Spleen (tissue), 11 donors: ENCODE measurements at regions not wholly inside any gene's neighbourhood (a gene's known extent, or its start where the extent isn't known, plus 50 kb on each side); places are given as distances from the start of the nearest gene placed in this dataset.
"Not testable (repeated sequence)": the region's sequence is repeated elsewhere in the genome, so short reads cannot be mapped to it uniquely, and the experiment has no call there.

Experiments used
- DNase-seq: peaks from one replicate; pipeline ENCODE4 v3.0.0-alpha.2; 2020
- H3K27ac ChIP-seq, 8 donors: fragments of 200-600 bp; sonication (generic) in 7 of 8; 1 replicate in 4 of 8; 2 replicates in 4 of 8; pipeline versions ENCODE4 v1.5.0 to v1.8.0; 2016 to 2021; ENCODE audit warnings: inconsistent platforms in 4 of 8, mild to moderate bottlenecking in 4 of 8, moderate library complexity in 1 of 8
- H3K27me3 ChIP-seq, 7 donors: fragments of 200-600 bp; sonication (generic) in 6 of 7; replicated peaks in 1 of 7; 1 replicate in 4 of 7; 2 replicates in 3 of 7; pipeline versions ENCODE4 v1.5.0 to v1.8.0; 2016 to 2021; ENCODE audit warnings: inconsistent platforms in 3 of 7, mild to moderate bottlenecking in 1 of 7
- H3K36me3 ChIP-seq, 6 donors: fragments of 200-600 bp; sonication (generic) in 5 of 6; 1 replicate in 4 of 6; 2 replicates in 2 of 6; pipeline versions ENCODE4 v1.5.0 to v1.8.0; 2016 to 2021; ENCODE audit warnings: inconsistent platforms in 2 of 6
- H3K4me1 ChIP-seq, 6 donors: fragments of 200-600 bp; sonication (generic) in 5 of 6; 1 replicate in 3 of 6; 2 replicates in 3 of 6; pipeline versions ENCODE4 v1.5.0 to v1.8.0; 2016 to 2021; ENCODE audit warnings: inconsistent platforms in 3 of 6
- H3K4me3 ChIP-seq, 8 donors: fragments of 200-600 bp; sonication (generic) in 7 of 8; 1 replicate in 4 of 8; 2 replicates in 4 of 8; pipeline versions ENCODE4 v1.5.0 to v1.8.0; 2016 to 2021; ENCODE audit warnings: inconsistent platforms in 4 of 8, mild to moderate bottlenecking in 4 of 8, moderate library complexity in 2 of 8
- H3K9me3 ChIP-seq, 8 donors: fragments of 200-600 bp; sonication (generic) in 7 of 8; 1 replicate in 4 of 8; 2 replicates in 4 of 8; pipeline versions ENCODE4 v1.5.0 to v1.8.0; 2016 to 2021; ENCODE audit warnings: inconsistent platforms in 4 of 8
- CTCF ChIP-seq, 11 experiments: fragments of 200-600 bp in 7 of 11; fragments of 450-650 bp in 4 of 11; sonication (generic) in 4 of 11; IDR thresholded peaks in 8 of 11; conservative IDR thresholded peaks in 3 of 11; 1 replicate in 7 of 11; 2 replicates in 4 of 11; pipeline versions ENCODE4 v1.4.0 to v1.8.0; 2016 to 2021; ENCODE audit warnings: antibody characterized with exemption in 11 of 11, inconsistent platforms in 4 of 11, mild to moderate bottlenecking in 1 of 11
- POLR2A ChIP-seq, 3 donors: fragments of 450-650 bp; IDR thresholded peaks; one replicate each; pipeline ENCODE4 v1.5.1; 2017; ENCODE audit warnings: antibody characterized with exemption in 3 of 3, mild to moderate bottlenecking in 1 of 3
- POLR2AphosphoS5 ChIP-seq, 3 donors: sonication (generic); formaldehyde crosslinking; IDR thresholded peaks; one replicate each; pipeline ENCODE4 v1.5.1; 2017; ENCODE audit warnings: antibody characterized with exemption in 3 of 3
- whole genome bisulfite sequencing, 5 donors: extraction: QIAGEN DNeasy Blood & Tissue Kit in 3 of 5; methylation state at CpG; one replicate each; pipeline versions ENCODE4 v1.1.5 to v1.1.7; 2013 to 2018; 5-methylcytosine and 5-hydroxymethylcytosine counted together
- intact Hi-C: fragments of 100-400 bp; cut with DNase I; formaldehyde crosslinking; loops from one replicate; pipeline ENCODE4 v1.15.0; 2023; ENCODE audit warnings: low total_unique reads
- donor health status: healthy with polysubstance abuse.
- donor health status: DM: no; HTN: no; CAD: no; lungs with moderate emphysema.
- donor health status: DM: no; HTN: no; CAD: no.
- donor health status: Bipolar disorder and iron deficiency.
- donor health status: healthy.
- donor health status: DM: no; HTN: no; CAD: no.
- donor health status: DM: yes; HTN: yes; CAD: no.

GRCh38 chr11:82034527-82034926 is 699.1 kb downstream of the FAM181B start:
- no peak for DNase-seq

GRCh38 chr11:82027335-82027734 is 706.3 kb downstream of the FAM181B start:
- DNase-seq, intact Hi-C loops: not testable (repeated sequence)
- WGBS, 5 donors, result 85 to 94% (median 89%) methylated on average over 9 of the region's 9 CpGs

More at GRCh38 chr11:82034527-82034926, 699.1 kb downstream of the FAM181B start:
- Histone ChIP-seq H3K4me3 (no peak overlapping the region), H3K27ac (no peak overlapping the region), H3K9me3 (no peaks in the 10 kb centered on the region), H3K4me1 (no peaks in the 10 kb centered on the region), H3K27me3 (no peaks in the 10 kb centered on the region), H3K36me3 (no peaks in the 10 kb centered on the region)
- intact Hi-C loops, result no loop called here
- TF ChIP-seq POLR2A (IDR thresholded peaks at IDR 0.05) (no peak), CTCF (IDR thresholded peaks at IDR 0.05 in 8 of 11, conservative IDR thresholded peaks at IDR 0.05 in 3 of 11) (no peak), POLR2AphosphoS5 (IDR thresholded peaks at IDR 0.05) (no peak)
- 36 to 60% (median 58%) methylated on average over 1 of the region's 1 CpG for WGBS, 5 donors

GRCh38 chr11:82024760-82025159 is 708.9 kb downstream of the FAM181B start:
- Histone ChIP-seq H3K27ac (no peak overlapping the region), H3K9me3 (no peaks in the 10 kb centered on the region), H3K4me1 (no peaks in the 10 kb centered on the region), H3K27me3 (no peaks in the 10 kb centered on the region), H3K4me3 (no peak overlapping the region), H3K36me3 (no peaks in the 10 kb centered on the region)
- 59 to 93% (median 74%) methylated on average over 1 of the region's 1 CpG for WGBS, 5 donors
- TF ChIP-seq POLR2A (IDR thresholded peaks at IDR 0.05), result no peak
- no peak for TF ChIP-seq POLR2AphosphoS5 (IDR thresholded peaks at IDR 0.05)
- no peak for TF ChIP-seq CTCF (IDR thresholded peaks at IDR 0.05 in 8 of 11, conservative IDR thresholded peaks at IDR 0.05 in 3 of 11)
- no peak for DNase-seq
- intact Hi-C loops, result no loop called here

More at GRCh38 chr11:82027335-82027734, 706.3 kb downstream of the FAM181B start:
- not testable (repeated sequence) for H3K27ac ChIP-seq, H3K27me3 ChIP-seq, H3K9me3 ChIP-seq, H3K4me1 ChIP-seq, H3K36me3 ChIP-seq, H3K4me3 ChIP-seq

GRCh38 chr11:82012276-82012675 is 721.4 kb downstream of the FAM181B start:
- Histone ChIP-seq H3K4me1 (no peaks in the 10 kb centered on the region), H3K27ac (no peak overlapping the region), H3K9me3 (no peaks in the 10 kb centered on the region), H3K36me3 (no peaks in the 10 kb centered on the region), H3K4me3 (no peak overlapping the region), H3K27me3 (no peaks in the 10 kb centered on the region)
- intact Hi-C loops, result no loop called here
- TF ChIP-seq POLR2AphosphoS5 (IDR thresholded peaks at IDR 0.05) (no peak), CTCF (IDR thresholded peaks at IDR 0.05 in 8 of 11, conservative IDR thresholded peaks at IDR 0.05 in 3 of 11) (no peak), POLR2A (IDR thresholded peaks at IDR 0.05) (no peak)
- no peak for DNase-seq
- WGBS, 5 donors, result 51 to 70% (median 66%) methylated on average over 3 of the region's 3 CpGs

GRCh38 chr11:82009133-82009532 is 724.5 kb downstream of the FAM181B start:
- Histone ChIP-seq H3K4me1 (no peaks in the 10 kb centered on the region), H3K27ac (no peak overlapping the region), H3K4me3 (no peak overlapping the region), H3K9me3 (no peaks in the 10 kb centered on the region), H3K36me3 (no peaks in the 10 kb centered on the region), H3K27me3 (no peaks in the 10 kb centered on the region)
- no peak for DNase-seq
- intact Hi-C loops, result no loop called here
- no peak for TF ChIP-seq CTCF (IDR thresholded peaks at IDR 0.05 in 8 of 11, conservative IDR thresholded peaks at IDR 0.05 in 3 of 11)
- TF ChIP-seq POLR2AphosphoS5 (IDR thresholded peaks at IDR 0.05), result no peak
- TF ChIP-seq POLR2A (IDR thresholded peaks at IDR 0.05), result no peak
- WGBS, 5 donors, result 82 to 92% (median 85%) methylated on average over 2 of the region's 2 CpGs
